HCT116 (cell line): ENCODE measurements at regions not wholly inside any gene's neighbourhood (a gene's known extent, or its start where the extent isn't known, plus 50 kb on each side); places are given as distances from the start of the nearest gene placed in this dataset.

ENCODE experiments used
- ATAC-seq: fragments of 200-7000 bp; cut with Tn5 transposase; 2 replicates; pipeline ENCODE4 v1.9.1; 2020; ENCODE audit warnings: mild to moderate bottlenecking, moderate library complexity
- BruUV-seq: library from RNA; stranded (reverse); fragments of 400-500 nt; replicated peaks from 2 replicates; lab custom pipeline; 2021; lab: Mats Ljungman, UMichigan
- CTCF ChIA-PET: fragments of 300-600 bp; sonication (Branson Sonifier 250); formaldehyde crosslinking; loops from one replicate; lab custom pipeline; 2021; ENCODE audit warnings: antibody characterized with exemption; lab: Charles Lee
- POLR2A ChIA-PET: fragments of 300-600, 350-600 bp; sonication (Branson Sonifier 250); formaldehyde crosslinking; loops from one replicate; lab custom pipeline; 2021; ENCODE audit warnings: antibody characterized with exemption; lab: Charles Lee
- RAD21 ChIA-PET, 2 experiments: fragments of 300-600 bp; sonication (Branson Sonifier 250); formaldehyde crosslinking; loops; one replicate each; lab custom pipeline; 2023; ENCODE audit warnings: low total read pairs in 2 of 2; ENCODE audit not compliant: uncharacterized antibody in 2 of 2, unreplicated experiment in 2 of 2, low non-redundant PET in 1 of 2; lab: Charles Lee
- DNase-seq: peaks from one replicate; pipeline ENCODE4 v3.0.0-alpha.2; 2010; ENCODE audit warnings: low read depth, low spot score
- H2AFZ ChIP-seq: fragments of 200-600 bp; shearing (Covaris generic), sonication (generic); 2 replicates; pipeline ENCODE4 v1.6.1; 2017; ENCODE audit warnings: low read depth, mixed run types, mixed read lengths, antibody characterized with exemption, low read length; ENCODE audit not compliant: poor library complexity, severe bottlenecking
- H3K27ac ChIP-seq: 2 replicates; pipeline ENCODE4 v1.5.1; 2012; ENCODE audit warnings: low read depth, low read length
- H3K27me3 ChIP-seq: fragments of 200-600 bp; sonication (generic); 2 replicates; pipeline ENCODE4 v1.6.1; 2016; ENCODE audit warnings: mixed run types, low read length, mixed read lengths; ENCODE audit not compliant: insufficient read depth
- H3K36me3 ChIP-seq, 2 experiments: fragments of 200-500 bp in 1 of 2; fragments of 200-600 bp in 1 of 2; sonication (Bioruptor generic) in 1 of 2; sonication (generic) in 1 of 2; 2 replicates each; pipeline versions ENCODE4 v1.5.1 to v1.6.1; 2014 to 2016; ENCODE audit warnings: low read length in 2 of 2, inconsistent platforms in 1 of 2, mixed read lengths in 1 of 2, mixed run types in 1 of 2; ENCODE audit not compliant: insufficient read depth in 2 of 2, control insufficient read depth in 1 of 2
- H3K4me1 ChIP-seq, 2 experiments: fragments of 200-600 bp in 1 of 2; sonication (generic) in 1 of 2; 2 replicates each; pipeline versions ENCODE4 v1.5.1 to v1.6.1; 2012 to 2017; ENCODE audit warnings: low read length in 2 of 2, inconsistent platforms in 1 of 2, mild to moderate bottlenecking in 1 of 2, mixed read lengths in 1 of 2, mixed run types in 1 of 2, moderate library complexity in 1 of 2; ENCODE audit not compliant: insufficient read depth in 2 of 2, control insufficient read depth in 1 of 2
- H3K4me2 ChIP-seq: fragments of 200-600 bp; sonication (generic); 2 replicates; pipeline ENCODE4 v1.6.1; 2017; ENCODE audit warnings: mixed run types, low read length, mixed read lengths
- H3K4me3 ChIP-seq, 2 experiments: fragments of 200-600 bp in 1 of 2; sonication (generic) in 1 of 2; replicated peaks in 1 of 2; 2 replicates each; pipeline ENCODE4 v1.5.1; 2011 to 2016; ENCODE audit warnings: low read length in 2 of 2, control low read depth in 1 of 2, low read depth in 1 of 2, mild to moderate bottlenecking in 1 of 2, mixed read lengths in 1 of 2, mixed run types in 1 of 2
- H3K79me2 ChIP-seq: fragments of 200-600 bp; sonication (generic); 2 replicates; pipeline ENCODE4 v1.6.1; 2017; ENCODE audit warnings: mild to moderate bottlenecking, mixed run types, low read length, moderate library complexity, mixed read lengths; ENCODE audit not compliant: insufficient read depth
- H3K9ac ChIP-seq: fragments of 200-600 bp; sonication (generic); 2 replicates; pipeline ENCODE4 v1.6.1; 2016; ENCODE audit warnings: low read length, mixed read lengths
- H3K9me2 ChIP-seq: fragments of 200-600 bp; sonication (generic), shearing (Covaris generic); 2 replicates; pipeline ENCODE4 v1.6.1; 2017; ENCODE audit warnings: mixed run types, mild to moderate bottlenecking, moderate library complexity; ENCODE audit not compliant: insufficient read depth
- H3K9me3 ChIP-seq, 2 experiments: fragments of 200-500 bp in 1 of 2; fragments of 200-600 bp in 1 of 2; sonication (Bioruptor generic) in 1 of 2; sonication (generic) in 1 of 2; 2 replicates each; pipeline ENCODE4 v1.6.1; 2014 to 2017; ENCODE audit warnings: low read length in 2 of 2, mixed read lengths in 2 of 2, inconsistent platforms in 1 of 2, low read depth in 1 of 2, mild to moderate bottlenecking in 1 of 2, mixed run types in 1 of 2, moderate library complexity in 1 of 2; ENCODE audit not compliant: control insufficient read depth in 1 of 2, insufficient read depth in 1 of 2
- H4K20me1 ChIP-seq: fragments of 200-600 bp; sonication (generic), shearing (Covaris generic); 2 replicates; pipeline ENCODE4 v1.6.1; 2017; ENCODE audit warnings: mixed run types, mild to moderate bottlenecking, moderate library complexity; ENCODE audit not compliant: insufficient read depth
- CEBPB ChIP-seq: IDR thresholded peaks from 2 replicates; pipeline ENCODE4 v1.6.1; 2012; ENCODE audit warnings: low read depth
- EGR1 ChIP-seq: IDR thresholded peaks from 2 replicates; pipeline ENCODE4 v1.6.1; 2012; ENCODE audit warnings: low read depth
- ELF1 ChIP-seq: IDR thresholded peaks from 2 replicates; pipeline ENCODE4 v1.6.1; 2012; ENCODE audit warnings: low read depth, borderline replicate concordance
- EZH2phosphoT487 ChIP-seq: fragments of 200-600 bp; IDR thresholded peaks from 2 replicates; pipeline ENCODE4 v1.6.1; 2018; ENCODE audit warnings: antibody characterized with exemption, borderline replicate concordance
- FOSL1 ChIP-seq: IDR thresholded peaks from 2 replicates; pipeline ENCODE4 v1.6.1; 2012; ENCODE audit warnings: low read depth
- JUND ChIP-seq: IDR thresholded peaks from 2 replicates; pipeline ENCODE4 v1.6.1; 2012
- POLR2A ChIP-seq: IDR thresholded peaks from 2 replicates; pipeline ENCODE4 v1.7.0; 2011; ENCODE audit warnings: borderline replicate concordance; ENCODE audit not compliant: insufficient read depth, insufficient read length; ENCODE audit errors: extremely low read depth
- RAD21 ChIP-seq: IDR thresholded peaks from 2 replicates; pipeline ENCODE4 v1.6.1; 2012; ENCODE audit warnings: low read depth, mild to moderate bottlenecking
- SIN3A ChIP-seq: IDR thresholded peaks from 2 replicates; pipeline ENCODE4 v1.6.1; 2012; ENCODE audit warnings: low read depth
- SP1 ChIP-seq: IDR thresholded peaks from 2 replicates; pipeline ENCODE4 v1.6.1; 2012; ENCODE audit warnings: low read depth
- TCF7L2 ChIP-seq: IDR thresholded peaks from 2 replicates; pipeline ENCODE4 v1.7.0; 2011; ENCODE audit warnings: borderline replicate concordance, inconsistent platforms; ENCODE audit not compliant: insufficient read depth, insufficient read length; ENCODE audit errors: extremely low read depth
- YY1 ChIP-seq: IDR thresholded peaks from 2 replicates; pipeline ENCODE4 v1.6.1; 2011; ENCODE audit warnings: low read length, low read depth, moderate library complexity, mild to moderate bottlenecking; ENCODE audit not compliant: insufficient replicate concordance; ENCODE audit errors: extremely low read depth
- ZFX ChIP-seq: fragments of 450-650 bp; IDR thresholded peaks from 2 replicates; pipeline ENCODE4 v1.6.1; 2017
- ZNF274 ChIP-seq: fragments of 200-500 bp; sonication (Bioruptor generic); IDR thresholded peaks from 2 replicates; pipeline ENCODE4 v1.6.1; 2014; ENCODE audit warnings: mild to moderate bottlenecking, low read depth, low read length, inconsistent platforms
- intact Hi-C: fragments of 100-400 bp; cut with micrococcal nuclease; formaldehyde crosslinking; loops from 2 replicates; pipeline ENCODE4 v1.10.0; 2022
- TF ChIP-seq, protein P1 (sequence below): IDR thresholded peaks from 2 replicates; pipeline ENCODE4 v1.6.1; 2012; ENCODE audit warnings: low read depth
- TF ChIP-seq, protein P2 (sequence below): IDR thresholded peaks from 2 replicates; pipeline ENCODE4 v1.6.1; 2012
- TF ChIP-seq, protein P3 (sequence below), 3 experiments: fragments of 200-600 bp in 1 of 3; sonication (generic) in 1 of 3; IDR thresholded peaks in 2 of 3; conservative IDR thresholded peaks in 1 of 3; 2 replicates each; pipeline ENCODE4 v1.5.1; 2012 to 2017; ENCODE audit warnings: low read depth in 2 of 3, low read length in 2 of 3, antibody characterized with exemption in 1 of 3, borderline replicate concordance in 1 of 3, control low read depth in 1 of 3, mild to moderate bottlenecking in 1 of 3, mixed read lengths in 1 of 3, mixed run types in 1 of 3, moderate library complexity in 1 of 3; ENCODE audit not compliant: insufficient read depth in 1 of 3

DNA sequence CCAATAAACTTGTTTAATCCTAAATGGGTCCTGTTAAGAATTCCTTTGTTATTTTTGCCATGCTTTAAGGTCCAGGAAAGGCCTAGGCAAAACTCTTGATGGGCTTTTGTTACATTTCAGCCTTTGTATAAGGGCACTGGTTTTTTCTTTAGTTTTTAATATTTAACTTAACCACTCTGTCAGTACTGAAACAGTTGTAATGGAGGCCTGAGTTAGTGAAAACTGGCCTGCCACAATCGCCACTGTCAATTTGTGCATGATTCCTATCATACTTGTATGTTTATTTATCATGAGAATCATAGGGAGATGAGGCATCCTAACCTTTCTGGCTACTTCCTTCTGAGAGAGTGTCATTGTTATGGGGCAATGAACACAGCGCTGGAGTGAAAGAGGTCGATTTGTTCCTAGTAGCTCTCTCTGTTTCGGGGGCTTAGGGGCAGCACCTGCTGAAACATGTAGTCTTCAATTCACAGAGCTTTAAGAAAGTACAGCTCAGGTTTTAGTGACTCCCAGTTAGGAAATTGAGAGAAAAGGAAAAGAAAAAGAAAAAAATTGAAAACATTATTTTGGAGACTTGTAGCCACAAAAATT, 393.8 kb upstream of the FSTL5 start:
- Histone ChIP-seq H3K4me1 (no peaks in the 10 kb centered on the region), H2AFZ (no peak overlapping the region), H3K9me2 (no peaks in the 10 kb centered on the region), H3K9ac (no peak overlapping the region), H3K36me3 (no peaks in the 10 kb centered on the region), H3K4me3 (no peak overlapping the region), H4K20me1 (no peaks in the 10 kb centered on the region), H3K79me2 (no peaks in the 10 kb centered on the region), H3K27ac (no peak overlapping the region), H3K4me2 (no peak overlapping the region), H3K27me3 (no peaks in the 10 kb centered on the region), H3K9me3 (no peaks in the 10 kb centered on the region)
- ATAC-seq (no peak), DNase-seq (no peak)
- no TSS peak for BruUV-seq
- intact Hi-C loops = no loop called here
- POLR2A ChIA-PET = no interaction called here
- CTCF ChIA-PET = no interaction called here
- RAD21 ChIA-PET = no interaction called here
- TF ChIP-seq SP1 (no peak), CEBPB (no peak), SIN3A (no peak), ZFX (no peak), JUND (no peak), TCF7L2 (no peak), RAD21 (no peak), POLR2A (no peak), EZH2phosphoT487 (no peak), FOSL1 (no peak), ELF1 (no peak), ZNF274 (no peak), YY1 (no peak), EGR1 (no peak)
- TF ChIP-seq, protein P1, sequence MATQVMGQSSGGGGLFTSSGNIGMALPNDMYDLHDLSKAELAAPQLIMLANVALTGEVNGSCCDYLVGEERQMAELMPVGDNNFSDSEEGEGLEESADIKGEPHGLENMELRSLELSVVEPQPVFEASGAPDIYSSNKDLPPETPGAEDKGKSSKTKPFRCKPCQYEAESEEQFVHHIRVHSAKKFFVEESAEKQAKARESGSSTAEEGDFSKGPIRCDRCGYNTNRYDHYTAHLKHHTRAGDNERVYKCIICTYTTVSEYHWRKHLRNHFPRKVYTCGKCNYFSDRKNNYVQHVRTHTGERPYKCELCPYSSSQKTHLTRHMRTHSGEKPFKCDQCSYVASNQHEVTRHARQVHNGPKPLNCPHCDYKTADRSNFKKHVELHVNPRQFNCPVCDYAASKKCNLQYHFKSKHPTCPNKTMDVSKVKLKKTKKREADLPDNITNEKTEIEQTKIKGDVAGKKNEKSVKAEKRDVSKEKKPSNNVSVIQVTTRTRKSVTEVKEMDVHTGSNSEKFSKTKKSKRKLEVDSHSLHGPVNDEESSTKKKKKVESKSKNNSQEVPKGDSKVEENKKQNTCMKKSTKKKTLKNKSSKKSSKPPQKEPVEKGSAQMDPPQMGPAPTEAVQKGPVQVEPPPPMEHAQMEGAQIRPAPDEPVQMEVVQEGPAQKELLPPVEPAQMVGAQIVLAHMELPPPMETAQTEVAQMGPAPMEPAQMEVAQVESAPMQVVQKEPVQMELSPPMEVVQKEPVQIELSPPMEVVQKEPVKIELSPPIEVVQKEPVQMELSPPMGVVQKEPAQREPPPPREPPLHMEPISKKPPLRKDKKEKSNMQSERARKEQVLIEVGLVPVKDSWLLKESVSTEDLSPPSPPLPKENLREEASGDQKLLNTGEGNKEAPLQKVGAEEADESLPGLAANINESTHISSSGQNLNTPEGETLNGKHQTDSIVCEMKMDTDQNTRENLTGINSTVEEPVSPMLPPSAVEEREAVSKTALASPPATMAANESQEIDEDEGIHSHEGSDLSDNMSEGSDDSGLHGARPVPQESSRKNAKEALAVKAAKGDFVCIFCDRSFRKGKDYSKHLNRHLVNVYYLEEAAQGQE = no peak
- TF ChIP-seq, protein P2, sequence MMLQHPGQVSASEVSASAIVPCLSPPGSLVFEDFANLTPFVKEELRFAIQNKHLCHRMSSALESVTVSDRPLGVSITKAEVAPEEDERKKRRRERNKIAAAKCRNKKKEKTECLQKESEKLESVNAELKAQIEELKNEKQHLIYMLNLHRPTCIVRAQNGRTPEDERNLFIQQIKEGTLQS = no peak
- TF ChIP-seq, protein P3, sequence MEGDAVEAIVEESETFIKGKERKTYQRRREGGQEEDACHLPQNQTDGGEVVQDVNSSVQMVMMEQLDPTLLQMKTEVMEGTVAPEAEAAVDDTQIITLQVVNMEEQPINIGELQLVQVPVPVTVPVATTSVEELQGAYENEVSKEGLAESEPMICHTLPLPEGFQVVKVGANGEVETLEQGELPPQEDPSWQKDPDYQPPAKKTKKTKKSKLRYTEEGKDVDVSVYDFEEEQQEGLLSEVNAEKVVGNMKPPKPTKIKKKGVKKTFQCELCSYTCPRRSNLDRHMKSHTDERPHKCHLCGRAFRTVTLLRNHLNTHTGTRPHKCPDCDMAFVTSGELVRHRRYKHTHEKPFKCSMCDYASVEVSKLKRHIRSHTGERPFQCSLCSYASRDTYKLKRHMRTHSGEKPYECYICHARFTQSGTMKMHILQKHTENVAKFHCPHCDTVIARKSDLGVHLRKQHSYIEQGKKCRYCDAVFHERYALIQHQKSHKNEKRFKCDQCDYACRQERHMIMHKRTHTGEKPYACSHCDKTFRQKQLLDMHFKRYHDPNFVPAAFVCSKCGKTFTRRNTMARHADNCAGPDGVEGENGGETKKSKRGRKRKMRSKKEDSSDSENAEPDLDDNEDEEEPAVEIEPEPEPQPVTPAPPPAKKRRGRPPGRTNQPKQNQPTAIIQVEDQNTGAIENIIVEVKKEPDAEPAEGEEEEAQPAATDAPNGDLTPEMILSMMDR (IDR thresholded peaks at IDR 0.05 in 2 of 3, conservative IDR thresholded peaks at IDR 0.05 in 1 of 3; ENCODE audit: borderline replicate concordance in 1 of 3, insufficient read depth in 1 of 3, low read depth in 2 of 3, low read length in 2 of 3) = no peak
